WTC11 (cell line): ENCODE measurements at regions not wholly inside any gene's neighbourhood (a gene's known extent, or its start where the extent isn't known, plus 50 kb on each side); places are given as distances from the start of the nearest gene placed in this dataset.

Experiments used
- ATAC-seq: fragments of 200-7000 bp; cut with Tn5 transposase; 2 replicates; pipeline ENCODE4 v1.10.0; 2021; ENCODE audit warnings: mild to moderate bottlenecking, moderate library complexity
- CTCF ChIA-PET: fragments of 300-600 bp; sonication (Branson Sonifier 250); formaldehyde crosslinking; loops from one replicate; lab custom pipeline; 2021; ENCODE audit warnings: antibody characterized with exemption; lab: Charles Lee
- POLR2A ChIA-PET: fragments of 350-600 bp; sonication (Branson Sonifier 250); formaldehyde crosslinking; loops from one replicate; lab custom pipeline; 2021; ENCODE audit warnings: antibody characterized with exemption; lab: Charles Lee
- DNase-seq: peaks from one replicate; pipeline ENCODE4 v3.0.0; 2021; ENCODE audit warnings: low spot score
- H3K27ac Mint-ChIP-seq: 2 replicates; pipeline ENCODE4 v1.8.0; 2021; ENCODE audit warnings: mixed read lengths
- H3K27me3 Mint-ChIP-seq: 2 replicates; pipeline ENCODE4 v1.8.0; 2021; ENCODE audit warnings: low read depth, mild to moderate bottlenecking, moderate library complexity, mixed read lengths
- H3K36me3 Mint-ChIP-seq: 2 replicates; pipeline ENCODE4 v1.8.0; 2021; ENCODE audit warnings: mixed read lengths
- H3K4me1 Mint-ChIP-seq: 2 replicates; pipeline ENCODE4 v1.8.0; 2022; ENCODE audit warnings: mixed read lengths
- H3K4me3 Mint-ChIP-seq: 2 replicates; pipeline ENCODE4 v1.8.0; 2021; ENCODE audit warnings: mild to moderate bottlenecking, moderate library complexity, mixed read lengths
- H3K9me3 Mint-ChIP-seq: 2 replicates; pipeline ENCODE4 v1.8.0; 2021; ENCODE audit warnings: mixed read lengths
- ARID4B ChIP-seq: sonication (generic); formaldehyde crosslinking; IDR thresholded peaks from 2 replicates; pipeline ENCODE4 v1.8.0; 2023; ENCODE audit warnings: missing genetic modification reagents, mild to moderate bottlenecking, borderline replicate concordance
- ATF1 ChIP-seq: sonication (generic); formaldehyde crosslinking; IDR thresholded peaks from 2 replicates; pipeline ENCODE4 v1.8.1; 2023; ENCODE audit warnings: mild to moderate bottlenecking, moderate library complexity, missing genetic modification reagents
- ATF6 ChIP-seq: sonication (generic); formaldehyde crosslinking; IDR thresholded peaks from 2 replicates; pipeline ENCODE4 v1.8.1; 2023; ENCODE audit warnings: mild to moderate bottlenecking, missing genetic modification reagents
- CREB1 ChIP-seq: sonication (generic); formaldehyde crosslinking; IDR thresholded peaks from 2 replicates; pipeline ENCODE4 v1.8.0; 2023; ENCODE audit warnings: mild to moderate bottlenecking, missing genetic modification reagents
- ERG ChIP-seq: fragments of 250-450 bp; sonication (Bioruptor Pico); IDR thresholded peaks from 2 replicates; pipeline ENCODE4 v1.8.0; 2021; ENCODE audit warnings: mild to moderate bottlenecking
- FOXP4 ChIP-seq: sonication (generic); formaldehyde crosslinking; IDR thresholded peaks from 2 replicates; pipeline ENCODE4 v1.8.0; 2022; ENCODE audit warnings: mild to moderate bottlenecking, missing genetic modification reagents
- NFE2L1 ChIP-seq: sonication (generic); formaldehyde crosslinking; IDR thresholded peaks from 2 replicates; pipeline ENCODE4 v1.8.1; 2023; ENCODE audit warnings: missing genetic modification reagents
- NR1H2 ChIP-seq: sonication (generic); formaldehyde crosslinking; IDR thresholded peaks from 2 replicates; pipeline ENCODE4 v1.9.0; 2021; ENCODE audit warnings: mild to moderate bottlenecking, moderate library complexity, missing genetic modification reagents
- TCF7 ChIP-seq: sonication (generic); formaldehyde crosslinking; IDR thresholded peaks from 2 replicates; pipeline ENCODE4 v1.8.0; 2022; ENCODE audit warnings: mild to moderate bottlenecking, low read depth, missing genetic modification reagents, moderate library complexity
- USF1 ChIP-seq: sonication (generic); formaldehyde crosslinking; IDR thresholded peaks from 2 replicates; pipeline ENCODE4 v1.8.0; 2022; ENCODE audit warnings: mild to moderate bottlenecking, missing genetic modification reagents
- USF2 ChIP-seq: sonication (generic); formaldehyde crosslinking; IDR thresholded peaks from 2 replicates; pipeline ENCODE4 v1.8.1; 2023; ENCODE audit warnings: mild to moderate bottlenecking, missing genetic modification reagents, moderate library complexity
- ZBTB21 ChIP-seq: sonication (generic); formaldehyde crosslinking; IDR thresholded peaks from 2 replicates; pipeline ENCODE4 v1.8.1; 2023; ENCODE audit warnings: mild to moderate bottlenecking, missing genetic modification reagents, borderline replicate concordance
- ZNF425 ChIP-seq: fragments of 250-450 bp; sonication (Bioruptor Pico); conservative IDR thresholded peaks from 2 replicates; pipeline ENCODE4 v1.9.0; 2021; ENCODE audit warnings: mild to moderate bottlenecking
- ZNF532 ChIP-seq: fragments of 250-450 bp; sonication (Bioruptor Pico); IDR thresholded peaks from 2 replicates; pipeline ENCODE4 v1.9.0; 2021; ENCODE audit warnings: mild to moderate bottlenecking, borderline replicate concordance

- Mint-ChIP-seq H3K4me3 (no peak overlapping the region), H3K27me3 (no peaks in the 10 kb centered on the region), H3K4me1 (peaks cover 4% of the 10 kb centered on the region), H3K36me3 (peaks cover 2% of the 10 kb centered on the region; the same call in 1 of the 2 replicates), H3K9me3 (peaks cover 18% of the 10 kb centered on the region), H3K27ac (no peak overlapping the region)
- ATAC-seq = no peak
- POLR2A ChIA-PET = no interaction called here
- no peak for DNase-seq
- CTCF ChIA-PET = interaction anchor here (1.0 kb wide), 1 partner anchor 72 kb away, joined by 3 read pairs; no protein-coding TSS in a partner anchor
- no peak for TF ChIP-seq USF1 (CRISPR knock-in tag)
- TF ChIP-seq ZBTB21 = no peak
- TF ChIP-seq NR1H2 (CRISPR knock-in tag) = no peak
Measured at GRCh38 chr2:188134241-188134640, 157.4 kb upstream of the GULP1 start.

- Mint-ChIP-seq H3K9me3 (peaks cover 15% of the 10 kb centered on the region), H3K27me3 (no peaks in the 10 kb centered on the region), H3K36me3 (no peaks in the 10 kb centered on the region), H3K4me3 (no peak overlapping the region), H3K27ac (no peak overlapping the region), H3K4me1 (peaks cover 4% of the 10 kb centered on the region)
- POLR2A ChIA-PET = no interaction called here
- ATAC-seq (no peak), DNase-seq (no peak)
- CTCF ChIA-PET = no interaction called here
- no peak for TF ChIP-seq ZNF425 (CRISPR knock-in tag)
- no peak for TF ChIP-seq ZNF532 (CRISPR knock-in tag)
- no peak for TF ChIP-seq FOXP4
- no peak for TF ChIP-seq NFE2L1 (CRISPR knock-in tag)
- no peak for TF ChIP-seq ATF6
- no peak for TF ChIP-seq USF2 (CRISPR knock-in tag)
- TF ChIP-seq ARID4B (CRISPR knock-in tag) = no peak
- no peak for TF ChIP-seq CREB1 (CRISPR knock-in tag)
- TF ChIP-seq NR1H2 (CRISPR knock-in tag) = no peak
- TF ChIP-seq ATF1 = no peak
- no peak for TF ChIP-seq ERG (CRISPR knock-in tag)
- TF ChIP-seq TCF7 (CRISPR knock-in tag) = no peak
Measured at GRCh38 chr2:188138313-188138712, 153.4 kb upstream of the GULP1 start.
